ENCODE measurements at regions not wholly inside any gene's neighbourhood (a gene's known extent, or its start where the extent isn't known, plus 50 kb on each side); places are given as distances from the start of the nearest gene placed in this dataset.

- intact Hi-C loops (cut with DNase I; ENCODE audit: low total_unique reads) (no loop called here), in situ Hi-C loops (cut with MboI; ENCODE audit: low sequenced_read_pairs in 4 of 4) (no loop called here)
- DNase-seq (no peak), ATAC-seq (no peak)
- Histone ChIP-seq H3K4me3 (no peak overlapping the region), H3K27ac (no peak overlapping the region), H3K36me3 (no peaks in the 10 kb centered on the region), H3K9me3 (no peaks in the 10 kb centered on the region), H3K4me1 (no peaks in the 10 kb centered on the region), H3K27me3 (no peaks in the 10 kb centered on the region)
- TF ChIP-seq CTCF (IDR thresholded peaks at IDR 0.05 in 4 of 5, conservative IDR thresholded peaks at IDR 0.05 in 1 of 5) (no peak), POLR2A (IDR thresholded peaks at IDR 0.05) (no peak)
Measured at GRCh38 chr4:181416966-181417365, 826.2 kb upstream of the TENM3 start.

- intact Hi-C loops (cut with DNase I; ENCODE audit: low total_unique reads) (no loop called here), in situ Hi-C loops (cut with MboI; ENCODE audit: low sequenced_read_pairs in 4 of 4) (no loop called here)
- H3K27me3 ChIP-seq = no peaks in the 10 kb centered on the region
- TF ChIP-seq POLR2A (IDR thresholded peaks at IDR 0.05) (no peak), CTCF (IDR thresholded peaks at IDR 0.05 in 4 of 5, conservative IDR thresholded peaks at IDR 0.05 in 1 of 5) (no peak)
- ATAC-seq (no peak), DNase-seq (no peak)
- no peaks in the 10 kb centered on the region for H3K9me3 ChIP-seq
- no peak overlapping the region for H3K27ac ChIP-seq
- no peak overlapping the region for H3K4me3 ChIP-seq
- H3K36me3 ChIP-seq = no peaks in the 10 kb centered on the region
- no peaks in the 10 kb centered on the region for H3K4me1 ChIP-seq
Measured at GRCh38 chr4:181418496-181418895, 824.7 kb upstream of the TENM3 start.

- H3K36me3 ChIP-seq = no peaks in the 10 kb centered on the region
- DNase-seq (no peak), ATAC-seq (no peak)
- no peak overlapping the region for H3K4me3 ChIP-seq
- intact Hi-C loops (cut with DNase I; ENCODE audit: low total_unique reads) (no loop called here), in situ Hi-C loops (cut with MboI; ENCODE audit: low sequenced_read_pairs in 4 of 4) (no loop called here)
- H3K27me3 ChIP-seq = no peaks in the 10 kb centered on the region
- TF ChIP-seq CTCF (IDR thresholded peaks at IDR 0.05 in 4 of 5, conservative IDR thresholded peaks at IDR 0.05 in 1 of 5) = no peak
- TF ChIP-seq POLR2A (IDR thresholded peaks at IDR 0.05) = no peak
- no peak overlapping the region for H3K27ac ChIP-seq
- H3K9me3 ChIP-seq = no peaks in the 10 kb centered on the region
- H3K4me1 ChIP-seq = no peaks in the 10 kb centered on the region
Measured at GRCh38 chr4:181420950-181421349, 822.3 kb upstream of the TENM3 start.

GRCh38 chr4:181424362-181425016, 818.7 kb upstream of the TENM3 start:
- no peaks in the 10 kb centered on the region for H3K27me3 ChIP-seq
- H3K9me3 ChIP-seq = no peaks in the 10 kb centered on the region
- ATAC-seq (no peak), DNase-seq (no peak)
- no peaks in the 10 kb centered on the region for H3K4me1 ChIP-seq
- H3K27ac ChIP-seq = no peak overlapping the region
- in situ Hi-C loops (cut with MboI; ENCODE audit: low sequenced_read_pairs in 4 of 4) (no loop called here), intact Hi-C loops (cut with DNase I; ENCODE audit: low total_unique reads) (no loop called here)
- TF ChIP-seq CTCF (IDR thresholded peaks at IDR 0.05 in 4 of 5, conservative IDR thresholded peaks at IDR 0.05 in 1 of 5) = no peak
- TF ChIP-seq POLR2A (IDR thresholded peaks at IDR 0.05) = no peak
- no peaks in the 10 kb centered on the region for H3K36me3 ChIP-seq
- no peak overlapping the region for H3K4me3 ChIP-seq

- Histone ChIP-seq H3K36me3 (no peaks in the 10 kb centered on the region), H3K4me3 (no peak overlapping the region), H3K27me3 (no peaks in the 10 kb centered on the region), H3K4me1 (no peaks in the 10 kb centered on the region), H3K27ac (no peak overlapping the region), H3K9me3 (no peaks in the 10 kb centered on the region)
- intact Hi-C loops (cut with DNase I; ENCODE audit: low total_unique reads) (no loop called here), in situ Hi-C loops (cut with MboI; ENCODE audit: low sequenced_read_pairs in 4 of 4) (no loop called here)
- TF ChIP-seq CTCF (IDR thresholded peaks at IDR 0.05 in 4 of 5, conservative IDR thresholded peaks at IDR 0.05 in 1 of 5) (no peak), POLR2A (IDR thresholded peaks at IDR 0.05) (no peak)
- DNase-seq = no peak
- ATAC-seq = no peak
Measured at GRCh38 chr4:181427076-181427475, 816.1 kb upstream of the TENM3 start.

All from gastrocnemius medialis (tissue), 4 donors.